Forelimb muscle (tissue), 1 donor: ENCODE measurements at regions not wholly inside any gene's neighbourhood (a gene's known extent, or its start where the extent isn't known, plus 50 kb on each side); places are given as distances from the start of the nearest gene placed in this dataset.

Experiments
- DNase-seq: peaks from one replicate; pipeline ENCODE4 v3.0.0-alpha.2; 2013; ENCODE audit warnings: low read depth

- DNase-seq, result no peak
Measured at GRCh38 chr19:30785458-30786137, 413.4 kb downstream of the ZNF536 start.

GRCh38 chr19:30784850-30785457, 412.8 kb downstream of the ZNF536 start:
- DNase-seq, result no peak

DNA sequence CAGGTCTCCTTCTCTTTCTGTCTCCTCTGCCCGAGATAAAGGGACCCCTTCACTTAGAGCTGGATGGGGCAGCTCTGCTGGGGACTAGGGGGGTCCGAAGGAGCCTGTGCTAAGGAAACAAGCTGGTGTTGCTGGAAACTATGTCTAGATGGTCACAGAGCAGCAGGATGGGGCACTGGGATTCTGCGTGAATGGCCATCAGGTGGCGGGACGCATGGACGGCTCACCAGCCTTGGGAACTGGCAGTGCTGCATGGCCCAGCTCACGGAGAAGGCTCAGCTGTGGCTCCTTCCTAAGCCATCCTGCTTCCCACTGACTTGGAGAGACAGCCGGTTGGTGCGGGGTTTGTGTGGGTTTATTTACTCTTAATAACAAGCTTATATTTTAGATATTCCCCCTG, 411.8 kb downstream of the ZNF536 start:
- no peak for DNase-seq

DNA sequence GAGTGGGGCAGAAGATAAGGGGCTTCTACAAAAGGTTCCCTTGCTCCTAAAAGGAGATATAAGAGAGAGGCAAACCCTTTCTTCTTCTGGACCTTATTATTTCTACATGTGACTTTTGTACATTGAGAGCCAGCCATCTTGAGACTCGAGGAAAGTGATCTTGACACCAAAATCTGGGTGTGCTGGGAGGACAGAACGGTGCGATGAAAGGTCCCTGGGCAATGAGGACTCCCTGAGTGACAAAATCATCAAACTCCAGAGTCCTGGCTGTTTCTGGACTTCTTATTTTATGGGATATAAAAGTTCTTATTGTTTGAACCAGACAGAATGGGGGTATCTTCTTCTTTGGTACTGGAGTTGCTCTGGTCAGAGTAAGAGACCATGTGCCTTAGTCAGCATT, 411.0 kb downstream of the ZNF536 start:
- DNase-seq, result no peak

- no peak for DNase-seq
Measured at GRCh38 chr19:30781519-30781918, 409.3 kb downstream of the ZNF536 start.

- DNase-seq, result no peak
Measured at GRCh38 chr19:30781047-30781446, 408.9 kb downstream of the ZNF536 start.

GRCh38 chr19:30780456-30780855, 408.3 kb downstream of the ZNF536 start:
- no peak for DNase-seq

- no peak for DNase-seq
Measured at GRCh38 chr19:30780032-30780431, 407.8 kb downstream of the ZNF536 start.

- DNase-seq, result no peak
Measured at GRCh38 chr19:30778961-30779715, 407.0 kb downstream of the ZNF536 start.

- no peak for DNase-seq
Measured at GRCh38 chr19:30778061-30778460, 405.9 kb downstream of the ZNF536 start.

DNA sequence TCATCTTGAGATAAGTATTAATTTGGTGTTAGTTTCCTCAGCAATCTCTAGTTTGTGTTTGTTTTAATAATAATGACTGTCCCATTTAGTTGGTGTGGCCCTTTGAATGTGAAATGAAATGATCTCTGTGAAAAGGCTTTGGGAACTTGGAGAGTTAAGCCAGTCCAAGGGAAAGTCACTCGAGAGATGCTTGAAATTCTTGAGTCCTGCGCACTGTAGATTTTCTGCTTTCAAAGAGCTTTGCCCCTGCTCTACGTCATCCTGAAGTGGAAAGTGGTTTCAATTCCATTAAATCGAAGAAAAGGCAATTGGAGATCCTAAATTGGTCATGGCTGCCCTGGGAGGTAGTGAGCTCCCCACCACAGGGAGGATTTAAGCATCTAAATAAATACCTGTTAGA, 403.8 kb downstream of the ZNF536 start:
- DNase-seq, result no peak

DNA sequence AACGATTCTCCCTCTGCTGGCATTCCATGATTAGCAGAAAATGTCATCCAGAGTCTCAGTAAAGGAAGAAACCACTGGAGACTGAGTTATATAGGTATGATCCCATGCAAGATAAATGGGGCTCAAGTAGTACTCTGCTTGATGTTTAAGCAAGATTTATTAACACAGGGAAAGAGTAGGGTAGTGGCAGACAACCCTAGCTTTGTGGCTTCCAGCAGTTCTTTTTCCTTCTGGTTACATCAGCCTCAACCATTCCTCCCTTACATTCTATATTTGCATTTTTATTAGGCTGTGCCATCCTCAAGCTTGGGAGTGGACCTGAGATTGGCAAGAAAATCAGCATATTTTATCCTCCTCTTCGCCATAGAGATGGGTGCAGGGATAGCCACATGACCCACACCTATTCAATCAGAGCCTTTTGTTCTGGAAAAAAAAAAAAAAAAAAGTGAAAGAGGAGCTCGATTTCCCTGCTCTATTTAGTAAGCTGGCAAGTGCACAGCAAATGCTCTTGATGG, 402.1 kb downstream of the ZNF536 start:
- DNase-seq, result no peak

- DNase-seq, result no peak
Measured at GRCh38 chr19:30762651-30763050, 390.5 kb downstream of the ZNF536 start.

DNA sequence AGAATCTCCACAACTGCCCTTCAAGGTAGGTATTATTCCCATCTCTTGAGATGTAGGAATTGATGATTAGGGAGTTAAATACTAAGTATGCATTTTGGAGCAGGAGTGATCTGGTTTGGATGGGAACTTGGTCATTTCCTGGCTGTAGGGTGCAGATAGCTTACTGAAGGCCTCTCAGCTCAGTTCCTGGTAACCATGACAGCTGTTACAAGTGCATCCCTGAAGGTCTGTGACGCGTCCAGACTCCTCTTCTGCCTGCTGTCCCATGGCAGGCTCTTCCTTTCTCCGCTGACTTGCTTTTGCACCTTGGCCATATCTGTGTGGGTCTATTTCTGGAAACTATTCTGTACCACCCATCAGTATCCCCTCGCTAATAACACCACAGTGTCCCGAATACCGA, 387.8 kb downstream of the ZNF536 start:
- no peak for DNase-seq

DNA sequence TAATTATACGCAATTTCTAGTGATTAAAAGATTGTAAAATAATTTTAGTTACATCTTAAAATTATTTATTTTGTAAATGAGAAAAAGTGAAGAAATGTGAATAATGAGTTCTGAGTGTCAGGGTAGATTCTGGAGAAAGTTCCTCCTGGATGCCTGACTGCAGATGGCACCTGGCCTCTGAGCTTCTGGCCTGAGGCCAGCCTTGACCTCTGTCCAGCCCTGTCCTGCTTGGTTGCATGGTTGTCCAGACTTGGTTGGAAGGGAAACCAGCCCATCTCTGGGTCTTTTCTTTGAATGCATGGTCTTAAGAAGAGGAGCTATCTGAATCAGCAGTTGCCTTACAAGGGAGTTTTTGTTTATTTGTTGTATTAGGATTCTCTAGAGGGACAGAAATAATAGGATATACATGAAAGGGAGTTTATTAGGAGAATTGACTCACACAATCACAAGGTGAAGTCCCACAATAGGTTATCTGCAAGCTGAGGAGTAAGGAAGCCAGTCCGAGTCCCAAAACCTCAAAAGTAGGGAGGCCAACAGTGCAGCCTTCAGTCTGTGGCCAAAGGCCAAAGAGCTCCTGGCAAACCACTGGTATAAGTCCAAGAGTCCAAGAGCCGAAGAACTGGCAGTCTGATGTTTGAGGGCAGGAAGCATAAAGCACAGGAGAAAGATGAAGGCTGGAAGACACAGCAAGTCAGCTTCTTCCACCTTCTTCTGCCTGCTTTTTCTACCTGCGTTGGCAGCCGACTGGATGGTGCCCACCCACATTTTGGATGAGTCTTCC, 385.8 kb downstream of the ZNF536 start:
- DNase-seq, result no peak

DNA sequence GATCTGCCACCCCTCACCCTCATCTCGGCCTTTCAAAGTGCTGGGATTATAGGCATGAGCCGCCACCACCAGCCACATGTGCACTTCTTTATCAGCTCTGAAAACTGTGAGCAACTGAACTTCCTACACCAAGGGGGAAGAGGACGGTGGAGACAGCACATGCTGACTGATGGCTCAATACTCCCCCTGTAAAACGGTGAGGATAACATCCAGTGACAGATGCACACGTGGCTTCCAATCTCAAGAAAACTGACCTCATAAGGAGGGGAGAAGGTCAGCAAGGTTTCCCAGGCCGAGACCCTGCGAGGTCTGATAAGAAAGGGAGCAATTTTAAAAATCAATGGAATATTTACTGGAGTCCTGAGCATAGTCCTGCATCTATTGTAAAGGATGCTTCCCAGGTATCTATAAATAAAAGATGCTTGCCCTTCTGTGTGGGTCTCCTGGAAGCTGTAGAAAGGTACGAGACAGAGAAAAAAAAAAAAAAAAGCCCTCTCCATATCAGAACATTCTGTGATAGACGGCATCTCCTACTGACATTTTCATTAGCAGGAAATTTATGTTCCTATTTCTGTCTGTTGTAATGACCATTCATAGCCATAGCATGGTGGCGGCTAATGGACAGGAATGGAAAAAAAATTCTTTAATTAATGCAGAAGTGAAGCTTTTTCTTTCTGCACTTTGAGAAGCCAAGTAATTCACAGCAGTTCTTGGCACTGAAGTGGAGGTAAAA, 385.1 kb downstream of the ZNF536 start:
- no peak for DNase-seq

GRCh38 chr19:30755581-30755980, 383.4 kb downstream of the ZNF536 start:
- DNase-seq, result no peak

GRCh38 chr19:30754162-30754561, 382.0 kb downstream of the ZNF536 start:
- no peak for DNase-seq

- DNase-seq, result no peak
Measured at GRCh38 chr19:30752876-30753275, 380.7 kb downstream of the ZNF536 start.

GRCh38 chr19:30752201-30752600, 380.0 kb downstream of the ZNF536 start:
- DNase-seq, result no peak

- no peak for DNase-seq
Measured at GRCh38 chr19:30745476-30745985, 373.3 kb downstream of the ZNF536 start.
